A549 (cell line): ENCODE measurements at regions not wholly inside any gene's neighbourhood (a gene's known extent, or its start where the extent isn't known, plus 50 kb on each side); places are given as distances from the start of the nearest gene placed in this dataset.

ENCODE experiments used
- CTCF ChIP-seq: fragments of >200 bp; sonication (Bioruptor Twin); formaldehyde crosslinking; IDR thresholded peaks from 3 replicates; pipeline ENCODE4 v1.5.1; 2016
- JUN ChIP-seq, 2 experiments: fragments of >200 bp; sonication (Bioruptor Twin); formaldehyde crosslinking; IDR thresholded peaks; 2 replicates in 1 of 2; 3 replicates in 1 of 2; pipeline ENCODE4 v1.6.1; 2016 to 2017
- JUNB ChIP-seq: fragments of >200 bp; sonication (Bioruptor Twin); formaldehyde crosslinking; IDR thresholded peaks from 2 replicates; pipeline ENCODE4 v1.6.1; 2016
- KDM5A ChIP-seq: fragments of 200-600 bp; sonication (generic); IDR thresholded peaks from 2 replicates; pipeline ENCODE4 v1.6.1; 2016; ENCODE audit warnings: antibody characterized with exemption, mild to moderate bottlenecking
- POLR2A ChIP-seq: IDR thresholded peaks from 2 replicates; pipeline ENCODE4 v1.6.1; 2012; ENCODE audit warnings: mild to moderate bottlenecking, low read length

GRCh38 chr5:106739127-106739526 is 931.6 kb downstream of the EFNA5 start:
- TF ChIP-seq JUN (IDR thresholded peaks at IDR 0.05) (no peak), KDM5A (no peak), CTCF (no peak), POLR2A (no peak), JUNB (no peak)
